Neural progenitor cell (in vitro differentiated cells): ENCODE measurements at regions not wholly inside any gene's neighbourhood (a gene's known extent, or its start where the extent isn't known, plus 50 kb on each side); places are given as distances from the start of the nearest gene placed in this dataset.
"Not testable (repeated sequence)": the region's sequence is repeated elsewhere in the genome, so short reads cannot be mapped to it uniquely, and the experiment has no call there.

Experiments used
- CTCF ChIP-seq: fragments of 200-600 bp; sonication (generic); IDR thresholded peaks from 2 replicates; pipeline ENCODE4 v1.5.1; 2017; ENCODE audit warnings: antibody characterized with exemption, mild to moderate bottlenecking
- EZH2 ChIP-seq: fragments of 200-600 bp; sonication (generic); IDR thresholded peaks from 2 replicates; pipeline ENCODE4 v1.6.1; 2017; ENCODE audit warnings: antibody characterized with exemption, mild to moderate bottlenecking, moderate library complexity
- EZH2phosphoT487 ChIP-seq: fragments of 200-600 bp; sonication (generic); IDR thresholded peaks from 2 replicates; pipeline ENCODE4 v1.6.1; 2017; ENCODE audit warnings: antibody characterized with exemption

DNA sequence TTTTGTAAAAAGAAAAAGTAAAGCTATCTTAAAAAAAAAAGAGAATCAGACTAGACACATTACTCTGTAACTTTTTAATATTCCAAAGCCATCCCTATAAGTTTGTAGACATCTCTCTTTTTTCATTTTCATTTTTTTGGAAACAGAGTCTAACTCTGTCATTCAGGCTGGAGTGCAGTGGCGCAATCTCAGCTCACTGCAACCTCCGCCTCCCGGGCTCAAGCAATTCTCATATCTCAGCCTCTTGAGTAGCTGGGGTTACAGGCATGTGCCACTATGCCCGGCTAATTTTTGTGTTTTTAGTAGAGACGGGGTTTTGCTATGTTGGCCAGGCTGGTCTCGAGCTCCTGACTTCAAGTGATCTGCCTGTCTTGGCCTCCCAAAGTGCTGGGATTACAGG, 51.4 kb upstream of the ANKH start:
- not testable (repeated sequence) for TF ChIP-seq CTCF, EZH2, EZH2phosphoT487
